NCI-H2107 (cell line): ENCODE measurements at regions not wholly inside any gene's neighbourhood (a gene's known extent, or its start where the extent isn't known, plus 50 kb on each side); places are given as distances from the start of the nearest gene placed in this dataset.
"Not testable (repeated sequence)": the region's sequence is repeated elsewhere in the genome, so short reads cannot be mapped to it uniquely, and the experiment has no call there.

ENCODE experiments used
- DNase-seq: peaks from one replicate; lab custom pipeline; 2025; lab: John Stamatoyannopoulos, UW

DNA sequence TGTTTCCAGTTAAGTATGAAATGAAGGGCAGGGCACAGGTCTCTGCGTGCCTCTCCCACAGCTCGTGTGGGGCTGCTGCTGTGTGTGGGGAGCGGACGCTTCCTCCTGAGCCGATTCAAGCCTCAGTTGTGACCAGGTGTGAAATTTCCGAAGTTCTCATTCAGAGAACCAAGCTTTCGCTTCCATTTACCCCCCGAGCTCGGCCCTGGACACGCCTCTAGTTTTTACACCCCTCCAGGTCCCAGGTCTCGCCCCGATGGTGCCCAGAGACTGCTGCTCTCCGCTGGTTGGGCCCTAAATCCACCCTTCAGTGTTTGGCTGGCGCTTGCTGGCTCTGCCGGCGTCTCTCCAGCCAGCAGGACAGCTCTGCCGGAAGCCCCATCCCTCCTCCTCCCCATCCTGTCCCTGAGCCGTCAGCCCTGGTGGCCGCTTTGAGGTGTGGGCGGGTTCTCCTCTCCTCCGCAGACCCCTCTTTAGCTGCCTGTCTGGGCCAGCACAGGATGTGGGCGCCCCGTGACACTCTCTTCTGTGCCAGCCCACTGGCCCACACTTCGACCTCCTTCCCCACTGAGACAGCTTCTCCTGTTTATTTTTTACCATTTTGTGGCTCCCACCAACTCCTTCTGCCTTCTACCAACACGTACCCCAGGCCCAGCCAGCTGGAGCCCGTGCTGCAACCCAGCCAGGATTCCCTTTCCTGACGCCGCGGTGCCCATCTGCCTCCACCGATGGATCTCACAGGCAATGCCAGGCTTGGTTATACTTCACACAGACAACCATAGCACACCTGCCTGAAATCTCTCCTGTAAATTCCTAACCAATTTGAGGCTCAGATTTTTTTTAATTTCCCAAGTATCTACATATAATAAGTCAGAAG, 142.8 kb downstream of the DLL1 start:
- no peak for DNase-seq

DNA sequence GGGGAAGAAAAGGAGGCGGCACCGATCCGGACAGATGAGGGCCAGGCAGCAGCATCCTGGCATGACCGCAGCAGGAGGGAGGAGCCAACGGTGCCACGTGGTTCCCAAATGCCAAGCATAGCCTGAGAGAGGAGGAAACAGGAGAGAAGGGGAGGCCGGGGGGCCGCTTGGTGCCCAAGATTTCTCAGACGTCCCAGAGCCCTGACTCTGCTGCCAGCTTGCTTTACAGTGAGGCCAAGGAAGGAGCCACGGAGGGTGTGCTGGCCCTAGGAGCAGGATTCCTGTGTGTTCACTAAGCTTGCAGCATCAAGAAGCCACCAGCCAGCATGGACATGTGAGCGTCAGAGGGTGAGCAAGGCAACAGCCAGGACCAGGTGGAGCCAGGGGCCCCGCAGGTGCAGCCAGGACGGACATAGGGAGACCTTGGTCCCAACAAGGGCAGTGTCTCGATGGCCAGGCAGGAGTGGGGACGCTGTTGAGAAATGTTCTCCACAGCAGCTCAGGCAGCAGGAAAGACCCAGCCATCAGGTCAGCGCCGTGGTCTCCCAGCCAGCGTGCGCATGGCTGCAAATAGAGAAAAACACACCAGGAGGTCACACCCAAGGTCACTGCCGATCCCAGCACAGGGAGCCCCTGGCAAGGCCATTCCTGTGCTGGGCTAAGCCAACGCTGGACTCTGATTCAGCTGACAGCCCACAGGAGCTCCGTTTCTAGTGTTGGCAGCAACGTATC, 143.7 kb downstream of the DLL1 start:
- no peak for DNase-seq

DNA sequence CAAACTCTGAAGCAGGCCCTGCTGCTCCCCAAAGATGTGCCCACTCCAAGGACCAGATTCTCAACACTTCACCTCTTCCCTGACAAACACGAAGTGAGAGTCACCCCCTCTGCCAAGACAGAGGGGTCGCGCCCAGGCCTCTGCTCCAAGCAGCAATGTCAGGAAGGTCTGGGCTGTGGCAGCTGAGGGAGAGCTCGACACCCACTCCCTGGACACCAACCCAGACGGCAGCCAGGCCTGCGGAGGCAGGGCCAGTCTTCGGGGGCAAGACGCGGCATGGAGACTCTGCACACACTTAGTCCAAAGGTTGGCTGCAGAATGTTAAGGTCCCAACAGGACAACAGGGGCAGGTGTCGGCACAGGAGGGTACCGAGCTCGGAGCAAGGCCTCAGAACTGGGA, 144.2 kb downstream of the DLL1 start:
- no peak for DNase-seq

- not testable (repeated sequence) for DNase-seq
Measured at GRCh38 chr6:170146131-170146530, 144.7 kb downstream of the DLL1 start.

DNA sequence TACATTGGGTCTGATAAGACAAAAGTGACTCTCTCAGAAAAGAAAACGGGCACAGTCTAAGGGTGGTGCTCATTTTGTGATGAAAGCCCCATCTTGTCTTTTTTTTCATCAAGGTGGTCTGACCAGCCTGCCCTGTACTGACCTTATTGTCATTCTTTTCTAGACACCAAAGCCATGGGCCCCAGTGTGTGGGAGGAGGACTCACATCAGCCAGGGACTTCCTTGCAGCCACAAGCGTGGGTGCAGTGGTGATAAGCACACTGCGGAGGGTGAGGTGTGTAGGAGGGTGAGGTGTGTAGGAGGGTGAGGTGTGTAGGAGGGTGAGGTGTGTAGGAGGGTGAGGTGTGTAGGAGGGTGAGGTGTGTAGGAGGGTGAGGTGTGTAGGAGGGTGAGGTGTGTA, 145.2 kb downstream of the DLL1 start:
- DNase-seq, result not testable (repeated sequence)

DNA sequence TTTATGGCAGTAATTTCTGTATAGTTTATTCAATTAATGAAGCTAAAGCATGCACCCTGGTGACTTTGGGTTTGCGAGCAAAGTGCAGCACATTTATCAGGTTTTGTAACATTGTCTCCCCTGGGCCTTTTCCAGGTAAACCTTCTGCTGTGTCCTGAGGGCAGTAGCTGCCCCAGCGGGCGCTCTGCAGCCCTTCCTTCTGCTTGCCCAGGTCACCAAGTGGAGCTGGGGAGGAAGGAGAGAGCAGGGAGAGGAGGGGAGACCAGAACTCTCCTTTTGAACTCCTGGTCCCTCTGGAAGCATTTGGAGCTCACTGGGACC, 145.6 kb downstream of the DLL1 start:
- no peak for DNase-seq

- no peak for DNase-seq
Measured at GRCh38 chr6:170144571-170145271, 146.2 kb downstream of the DLL1 start.

GRCh38 chr6:170143401-170144150, 147.3 kb downstream of the DLL1 start:
- DNase-seq, result no peak

GRCh38 chr6:170142559-170142958, 148.3 kb downstream of the DLL1 start:
- DNase-seq, result no peak

DNA sequence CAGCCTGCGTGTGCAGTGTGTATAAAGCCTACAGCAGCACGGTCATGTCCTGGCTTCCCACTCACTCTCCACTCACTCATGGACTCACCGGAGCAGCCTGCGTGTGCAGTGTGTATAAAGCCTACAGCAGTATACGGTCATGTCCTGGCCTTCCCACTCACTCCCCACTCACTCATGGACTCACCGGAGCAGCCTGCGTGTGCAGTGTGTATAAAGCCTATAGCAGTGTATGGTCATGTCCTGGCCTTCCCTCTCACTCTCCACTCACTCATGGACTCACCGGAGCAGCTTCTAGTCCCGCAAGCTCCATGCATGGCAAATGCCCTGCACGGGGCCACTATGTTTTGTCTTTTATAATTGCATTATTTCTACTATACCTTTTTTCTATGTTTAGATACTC, 149.8 kb downstream of the DLL1 start:
- not testable (repeated sequence) for DNase-seq

- DNase-seq, result no peak
Measured at GRCh38 chr6:170140129-170140528, 150.7 kb downstream of the DLL1 start.

- no peak for DNase-seq
Measured at GRCh38 chr6:170139531-170139930, 151.3 kb downstream of the DLL1 start.

DNA sequence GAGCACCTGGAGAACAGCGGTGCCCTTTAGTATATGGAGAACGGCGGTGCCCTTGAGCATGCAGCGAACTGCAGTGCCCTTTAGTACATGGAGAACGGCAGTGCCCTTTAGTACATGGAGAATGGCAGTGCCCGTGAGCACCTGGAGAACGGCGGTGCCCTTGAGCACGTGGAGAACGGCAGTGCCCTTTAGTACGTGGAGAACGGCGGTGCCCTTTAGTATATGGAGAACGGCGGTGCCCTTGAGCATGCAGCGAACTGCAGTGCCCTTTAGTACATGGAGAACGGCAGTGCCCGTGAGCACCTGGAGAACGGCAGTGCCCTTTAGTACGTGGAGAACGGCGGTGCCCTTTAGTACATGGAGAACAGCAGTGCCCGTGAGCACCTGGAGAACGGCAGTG, 151.8 kb downstream of the DLL1 start:
- not testable (repeated sequence) for DNase-seq

DNA sequence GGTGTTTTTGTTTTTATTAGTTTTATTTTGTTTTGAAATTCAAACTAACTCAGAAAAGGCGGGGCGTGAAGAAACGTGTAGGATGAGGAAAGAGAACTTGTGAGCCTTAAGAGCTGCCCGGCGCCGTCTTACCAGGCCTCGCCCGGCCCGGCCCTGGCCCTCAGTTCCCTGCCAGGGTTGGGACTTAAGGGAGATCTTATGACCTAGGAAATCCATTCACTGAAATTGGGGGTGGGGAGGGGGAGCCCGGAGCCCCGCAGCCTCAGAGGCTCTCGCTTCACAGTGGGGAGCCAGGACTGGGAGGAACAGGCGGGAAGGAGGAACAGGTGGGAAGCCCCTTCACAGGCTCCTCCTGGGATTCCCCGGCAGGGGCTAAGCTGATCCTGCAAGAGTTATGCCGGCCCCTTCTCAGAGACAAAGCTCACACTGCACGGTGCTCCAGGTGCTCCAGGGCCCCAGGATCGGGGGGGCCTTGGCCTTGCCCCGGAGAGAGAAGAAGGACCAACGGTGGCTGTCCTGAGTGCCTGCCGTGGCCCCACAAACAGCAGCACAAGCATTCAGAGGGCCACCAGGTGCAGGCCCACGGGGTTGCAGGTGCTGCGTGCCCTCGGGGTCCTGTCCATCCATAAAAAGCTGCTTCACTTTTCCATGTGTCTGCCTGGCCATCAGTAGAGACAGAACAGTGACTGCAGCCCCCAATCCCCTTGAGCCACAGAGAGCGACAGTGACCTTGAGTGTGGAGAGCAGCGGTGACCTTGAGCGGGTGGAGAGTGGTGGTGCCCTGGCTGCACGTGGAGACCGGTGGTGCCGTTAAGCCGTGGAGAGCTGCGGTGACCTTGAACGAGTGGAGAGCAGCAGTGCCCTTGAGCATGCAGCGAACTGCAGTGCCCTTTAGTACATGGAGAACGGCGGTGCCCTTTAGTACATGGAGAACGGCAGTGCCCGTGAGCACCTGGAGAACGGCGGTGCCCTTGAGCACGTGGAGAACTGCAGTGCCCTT, 152.7 kb downstream of the DLL1 start:
- no peak for DNase-seq

DNA sequence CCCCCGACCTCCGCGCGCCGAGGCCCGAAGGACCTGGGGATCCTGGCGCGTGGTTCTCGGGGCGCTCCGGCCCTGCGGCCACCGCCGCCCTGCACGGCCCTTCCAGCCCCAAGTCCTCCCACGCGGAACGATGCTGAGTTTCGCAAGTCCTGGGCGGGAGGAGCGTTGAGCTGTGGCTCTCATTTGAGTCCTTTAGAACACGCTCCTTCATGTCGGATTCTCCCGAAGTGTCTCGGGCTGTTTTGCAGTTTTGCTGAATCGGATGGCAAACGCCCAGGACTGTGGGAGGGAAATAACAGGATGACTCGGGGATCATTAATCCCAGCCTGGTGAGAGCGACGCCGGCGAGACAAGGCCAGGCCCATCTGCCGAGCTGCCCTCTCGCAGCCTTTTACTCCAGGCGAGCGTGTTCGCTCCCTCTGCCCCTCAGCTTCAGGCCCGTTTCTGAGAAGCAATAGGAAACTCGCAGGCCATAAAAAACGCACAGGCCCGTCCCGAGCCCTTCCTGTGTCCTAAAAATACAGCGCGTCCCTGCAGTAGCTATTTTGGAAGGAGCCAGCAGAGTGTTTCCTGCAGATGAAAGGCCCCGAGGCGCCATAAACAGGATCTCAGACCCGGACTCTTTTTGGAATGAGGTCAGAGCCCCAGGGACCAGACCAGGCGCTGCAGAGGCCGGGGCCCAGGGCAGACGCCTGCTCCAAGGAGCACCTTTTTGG, 153.5 kb downstream of the DLL1 start:
- no peak for DNase-seq

GRCh38 chr6:170136541-170137175, 154.2 kb downstream of the DLL1 start:
- no peak for DNase-seq

DNA sequence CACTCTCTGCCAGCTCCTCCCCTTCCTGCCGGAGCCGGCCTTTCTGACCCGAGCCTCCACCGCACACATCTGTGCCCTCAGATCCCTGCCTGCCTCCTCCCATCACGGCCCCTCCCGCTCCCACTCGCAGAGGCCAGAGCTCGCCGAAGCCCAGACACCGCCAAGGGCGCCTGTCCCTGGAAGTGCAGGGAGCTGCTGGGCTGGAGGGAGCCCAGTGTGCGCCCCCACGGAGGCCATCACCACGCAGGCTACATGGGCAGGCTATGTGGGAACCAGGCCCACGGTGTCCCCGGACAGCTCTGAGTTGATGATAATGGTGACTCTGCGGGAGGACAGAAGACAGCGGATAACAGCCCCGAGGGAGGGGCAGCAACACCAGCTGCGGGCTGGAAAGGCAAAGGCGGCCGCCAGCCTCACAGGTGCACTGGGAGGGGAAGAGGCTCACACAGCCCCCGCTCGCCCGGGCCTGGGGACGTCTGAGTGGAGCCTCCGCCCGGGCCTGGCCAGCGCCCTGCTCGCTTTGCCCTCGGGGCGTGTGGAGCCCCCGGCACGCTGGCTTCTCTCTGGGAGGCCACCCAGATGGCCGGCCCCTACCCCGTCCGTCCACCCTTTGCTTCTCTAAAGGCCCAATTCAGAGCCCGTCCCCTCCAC, 154.9 kb downstream of the DLL1 start:
- no peak for DNase-seq

GRCh38 chr6:170135461-170135820, 155.4 kb downstream of the DLL1 start:
- no peak for DNase-seq
